Lung (tissue), 11 donors: ENCODE measurements at regions not wholly inside any gene's neighbourhood (a gene's known extent, or its start where the extent isn't known, plus 50 kb on each side); places are given as distances from the start of the nearest gene placed in this dataset.

ENCODE experiments used
- ATAC-seq: fragments of 200-7000 bp; cut with Tn5 transposase; one replicate; pipeline ENCODE4 v1.9.1; 2020; ENCODE audit warnings: moderate number of reproducible peaks; ENCODE audit not compliant: insufficient read depth, low FRiP score
- DNase-seq, 3 donors: peaks; one replicate each; pipeline ENCODE4 v3.0.0-alpha.2; 2013 to 2017
- H3K27ac ChIP-seq, 2 donors: one replicate each; pipeline ENCODE4 v1.5.1; 2013; ENCODE audit warnings: mild to moderate bottlenecking in 2 of 2, moderate library complexity in 2 of 2, control low read depth in 1 of 2, inconsistent platforms in 1 of 2, low read depth in 1 of 2, low read length in 1 of 2
- H3K27me3 ChIP-seq, 3 donors: one replicate each; pipeline ENCODE4 v1.5.1; 2013; ENCODE audit warnings: low read length in 2 of 3; ENCODE audit not compliant: control insufficient read depth in 3 of 3, insufficient read depth in 3 of 3
- H3K36me3 ChIP-seq, 4 donors: one replicate each; pipeline ENCODE4 v1.5.1; 2013; ENCODE audit warnings: low read length in 4 of 4, mild to moderate bottlenecking in 1 of 4, moderate library complexity in 1 of 4; ENCODE audit not compliant: control insufficient read depth in 4 of 4, insufficient read depth in 4 of 4
- H3K4me1 ChIP-seq, 5 donors: one replicate each; pipeline ENCODE4 v1.5.1; 2013; ENCODE audit warnings: low read length in 5 of 5, mild to moderate bottlenecking in 2 of 5, moderate library complexity in 1 of 5; ENCODE audit not compliant: control insufficient read depth in 5 of 5, insufficient read depth in 5 of 5
- H3K4me3 ChIP-seq: one replicate; pipeline ENCODE4 v1.5.1; 2013; ENCODE audit warnings: mild to moderate bottlenecking, control low read depth, moderate library complexity
- H3K9ac ChIP-seq, 2 donors: one replicate each; pipeline ENCODE4 v1.5.1; 2013; ENCODE audit warnings: low read length in 2 of 2, control low read depth in 1 of 2; ENCODE audit not compliant: insufficient read depth in 1 of 2
- H3K9me3 ChIP-seq, 4 donors: one replicate each; pipeline ENCODE4 v1.5.1; 2013; ENCODE audit warnings: low read length in 3 of 4, mild to moderate bottlenecking in 1 of 4, moderate library complexity in 1 of 4; ENCODE audit not compliant: control insufficient read depth in 4 of 4, insufficient read depth in 3 of 4
- CTCF ChIP-seq: IDR thresholded peaks from 2 replicates; pipeline ENCODE4 v1.5.1; 2012; ENCODE audit warnings: mild to moderate bottlenecking; ENCODE audit errors: control extremely low read depth, extremely low read depth
- WGBS, 2 donors: extraction: QIAGEN DNeasy Blood & Tissue Kit; methylation state at CpG; one replicate each; pipeline ENCODE4 v1.1.7; 2013; 5-methylcytosine and 5-hydroxymethylcytosine counted together
- donor health status: control.
- donor health status: control.
- donor health status: Bipolar disorder and iron deficiency.
- donor health status: healthy.
- donor health status: DM: yes; HTN: yes; CAD: no.

DNA sequence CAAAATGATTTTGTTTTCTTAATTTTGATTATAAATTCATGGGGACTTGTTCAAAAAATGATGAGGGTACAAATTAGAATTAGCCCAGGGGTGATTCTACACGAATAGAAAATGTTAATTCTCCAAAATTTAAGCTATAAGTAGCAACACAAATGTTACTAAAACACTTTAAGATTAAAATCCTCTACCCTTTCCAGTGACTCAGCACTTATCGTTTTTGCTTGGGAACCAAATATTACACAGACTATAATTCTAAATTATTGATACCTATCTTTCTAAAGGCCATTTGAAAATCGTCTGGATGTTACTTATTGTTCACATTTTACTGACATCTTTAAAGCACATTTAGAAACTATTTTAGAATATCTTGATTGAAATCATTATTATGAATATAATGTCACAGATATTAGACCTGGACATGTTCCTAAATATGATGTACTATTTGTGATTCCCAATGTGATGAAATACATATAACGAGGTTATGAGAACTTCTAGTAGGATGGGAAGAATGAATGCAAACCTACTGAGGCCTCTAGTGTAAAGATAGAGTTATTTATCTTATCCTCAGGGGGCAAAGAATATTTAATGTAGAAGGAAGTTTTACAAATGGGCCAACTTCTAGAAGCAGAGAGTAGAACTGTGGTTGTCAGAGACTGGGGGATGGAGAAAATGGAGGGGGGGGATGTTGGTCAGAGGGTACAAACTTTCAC lies 132.0 kb upstream of the TP63 start:
- no peaks in the 10 kb centered on the region for H3K4me1 ChIP-seq
- H3K9me3 ChIP-seq, result no peaks in the 10 kb centered on the region
- no peak overlapping the region for H3K27ac ChIP-seq
- ATAC-seq (no peak), DNase-seq (no peak)
- WGBS, 2 donors, result 80 to 83% methylated on average over 4 of the region's 4 CpGs
- no peak overlapping the region for H3K9ac ChIP-seq
- H3K27me3 ChIP-seq, result no peaks in the 10 kb centered on the region
- H3K36me3 ChIP-seq, result no peaks in the 10 kb centered on the region
- H3K4me3 ChIP-seq, result no peak overlapping the region
- no peak for TF ChIP-seq CTCF

GRCh38 chr3:189500299-189500698 lies 130.9 kb upstream of the TP63 start:
- 95% methylated on average over 4 of the region's 4 CpGs for WGBS, 2 donors
- H3K27ac ChIP-seq, result no peak overlapping the region

DNA sequence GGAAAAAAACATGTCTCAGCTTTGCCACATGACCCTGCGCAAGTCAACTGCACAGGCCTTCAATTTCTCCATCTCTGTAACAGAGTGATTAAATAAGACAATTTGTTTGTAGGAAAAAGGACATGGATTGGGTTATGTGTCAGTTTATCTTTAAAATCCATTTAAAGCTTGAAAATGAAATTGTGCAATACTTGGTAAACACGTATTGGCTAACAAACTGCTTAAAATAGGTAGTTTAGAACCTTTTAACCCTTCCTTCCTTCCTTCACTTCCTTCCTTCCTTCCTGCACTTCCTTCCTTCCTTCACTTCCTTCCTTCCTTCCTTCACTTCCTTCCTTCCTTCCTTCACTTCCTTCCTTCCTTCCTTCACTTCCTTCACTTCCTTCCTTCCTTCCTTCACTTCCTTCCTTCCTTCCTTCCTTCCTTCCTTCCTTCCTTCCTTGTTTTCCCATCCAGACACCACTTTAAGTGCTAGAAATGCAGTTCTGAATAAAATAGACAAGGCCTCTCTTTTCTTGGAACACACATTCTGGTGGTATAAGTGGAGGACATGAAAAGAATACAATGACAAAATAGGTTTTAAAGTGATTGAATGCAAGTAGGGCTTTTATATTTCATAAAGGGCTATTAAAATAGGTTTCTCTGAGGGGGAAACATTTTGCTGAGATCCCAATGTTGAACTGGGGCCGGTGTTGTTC lies 130.2 kb upstream of the TP63 start:
- ATAC-seq (no peak), DNase-seq (no peak)
- 75 to 79% methylated on average over 3 of the region's 3 CpGs for WGBS, 2 donors
- Histone ChIP-seq H3K36me3 (no peaks in the 10 kb centered on the region), H3K4me1 (no peaks in the 10 kb centered on the region), H3K4me3 (no peak overlapping the region), H3K27me3 (no peaks in the 10 kb centered on the region), H3K9me3 (no peaks in the 10 kb centered on the region), H3K27ac (no peak overlapping the region), H3K9ac (no peak overlapping the region)
- no peak for TF ChIP-seq CTCF

More at GRCh38 chr3:189500299-189500698, 130.9 kb upstream of the TP63 start:
- ATAC-seq, result no peak
- Histone ChIP-seq H3K36me3 (no peaks in the 10 kb centered on the region), H3K9ac (no peak overlapping the region), H3K4me3 (no peak overlapping the region), H3K9me3 (no peaks in the 10 kb centered on the region), H3K4me1 (no peaks in the 10 kb centered on the region), H3K27me3 (no peaks in the 10 kb centered on the region)
- no peak for TF ChIP-seq CTCF
- no peak for DNase-seq
